HepG2 (cell line): ENCODE measurements at regions not wholly inside any gene's neighbourhood (a gene's known extent, or its start where the extent isn't known, plus 50 kb on each side); places are given as distances from the start of the nearest gene placed in this dataset.

Experiments
- ATAC-seq: fragments of 200-7000 bp; cut with Tn5 transposase; 3 replicates; pipeline ENCODE4 v1.9.1; 2020; ENCODE audit warnings: mild to moderate bottlenecking, moderate library complexity
- BruUV-seq: library from RNA; stranded (reverse); fragments of 400-500 nt; replicated peaks from 2 replicates; lab custom pipeline; 2021; lab: Mats Ljungman, UMichigan
- CTCF ChIA-PET: fragments of 300-600 bp; formaldehyde crosslinking; extraction: SDS; loops from one replicate; lab custom pipeline; 2021; ENCODE audit warnings: low total read pairs, inconsistent platforms, low intra/inter-chr PET ratio; lab: Yijun Ruan, JAX
- POLR2A ChIA-PET: fragments of 350-600 bp; sonication (Branson Sonifier 250); formaldehyde crosslinking; loops from one replicate; lab custom pipeline; 2020; ENCODE audit warnings: antibody characterized with exemption, inconsistent platforms; lab: Yijun Ruan, JAX
- DNase-seq: peaks from one replicate; pipeline ENCODE4 v3.0.0-alpha.2; 2015; ENCODE audit warnings: low spot score
- FAIRE-seq: peaks from 3 replicates; lab custom pipeline; 2011; peaks lifted over from hg19 to GRCh38; lab: Jason Lieb, UNC
- H2AFZ ChIP-seq: one replicate; pipeline ENCODE4 v1.6.1; 2011; ENCODE audit warnings: low read length, inconsistent platforms
- H3K27ac ChIP-seq: fragments of 300-600 bp; 3 replicates; pipeline ENCODE4 v1.8.0; 2011; ENCODE audit warnings: mixed run types, mild to moderate bottlenecking, mixed read lengths, low read length, inconsistent platforms; ENCODE audit not compliant: insufficient read depth; ENCODE audit errors: extremely low read length
- H3K27me3 ChIP-seq, 2 experiments: fragments of 200-600 bp in 1 of 2; 2 replicates in 1 of 2; 3 replicates in 1 of 2; pipeline versions ENCODE4 v1.6.0 to v1.8.0; 2011; ENCODE audit warnings: low read length in 2 of 2, mild to moderate bottlenecking in 2 of 2, moderate library complexity in 2 of 2, inconsistent platforms in 1 of 2; ENCODE audit not compliant: insufficient read depth in 2 of 2, control insufficient read depth in 1 of 2
- H3K36me3 ChIP-seq, 2 experiments: fragments of 200-600 bp in 1 of 2; replicated peaks in 1 of 2; 2 replicates in 1 of 2; 3 replicates in 1 of 2; pipeline versions ENCODE4 v1.5.1 to v1.8.0; 2011; ENCODE audit warnings: low read length in 2 of 2, inconsistent platforms in 1 of 2; ENCODE audit not compliant: insufficient read depth in 2 of 2, control insufficient read depth in 1 of 2
- H3K4me1 ChIP-seq: 2 replicates; pipeline ENCODE4 v1.5.1; 2012; ENCODE audit warnings: low read length, inconsistent platforms; ENCODE audit not compliant: insufficient read depth
- H3K4me2 ChIP-seq: 2 replicates; pipeline ENCODE4 v1.6.0; 2011; ENCODE audit warnings: low read depth, low read length, inconsistent platforms
- H3K4me3 ChIP-seq, 3 experiments: fragments of 200-600 bp in 1 of 3; sonication (generic), shearing (Covaris generic) in 1 of 3; replicated peaks in 1 of 3; 2 replicates each; pipeline ENCODE4 v1.5.1; 2011 to 2016; ENCODE audit warnings: low read length in 3 of 3, inconsistent platforms in 2 of 3, low read depth in 2 of 3, mild to moderate bottlenecking in 2 of 3, control low read depth in 1 of 3, mixed read lengths in 1 of 3; ENCODE audit not compliant: insufficient read depth in 1 of 3
- H3K79me2 ChIP-seq: one replicate; pipeline ENCODE4 v1.6.1; 2011; ENCODE audit warnings: low read length, inconsistent platforms; ENCODE audit not compliant: insufficient read depth
- H3K9ac ChIP-seq: 2 replicates; pipeline ENCODE4 v1.6.0; 2011; ENCODE audit warnings: mild to moderate bottlenecking, low read depth, low read length, inconsistent platforms; ENCODE audit not compliant: insufficient read depth
- H3K9me3 ChIP-seq: 2 replicates; pipeline ENCODE4 v1.5.1; 2012; ENCODE audit warnings: mild to moderate bottlenecking, low read length
- H4K20me1 ChIP-seq: 2 replicates; pipeline ENCODE4 v1.6.0; 2011; ENCODE audit warnings: inconsistent platforms, mild to moderate bottlenecking, low read length, moderate library complexity; ENCODE audit not compliant: insufficient read depth
- ATF1 ChIP-seq: IDR thresholded peaks from 2 replicates; pipeline ENCODE4 v1.6.1; 2016; ENCODE audit warnings: mild to moderate bottlenecking, control low read depth
- CBFB ChIP-seq: sonication (generic); formaldehyde crosslinking; IDR thresholded peaks from 2 replicates; pipeline ENCODE4 v1.4.0; 2020; ENCODE audit warnings: missing genetic modification reagents
- MEIS1 ChIP-seq: sonication (generic); formaldehyde crosslinking; IDR thresholded peaks from 2 replicates; pipeline ENCODE4 v1.9.0; 2021; ENCODE audit warnings: mild to moderate bottlenecking, missing genetic modification reagents, moderate library complexity, borderline replicate concordance
- NKX3-1 ChIP-seq: sonication (generic); formaldehyde crosslinking; IDR thresholded peaks from 2 replicates; pipeline ENCODE4 v1.5.0; 2020; ENCODE audit warnings: missing genetic modification reagents
- PHF8 ChIP-seq: sonication (generic); formaldehyde crosslinking; IDR thresholded peaks from 2 replicates; pipeline ENCODE4 v1.5.0; 2020; ENCODE audit warnings: missing genetic modification reagents
- TCF7L2 ChIP-seq: IDR thresholded peaks from 2 replicates; pipeline ENCODE4 v1.6.1; 2011; ENCODE audit warnings: mild to moderate bottlenecking, low read depth, low read length, moderate library complexity
- ZNF296 ChIP-seq: sonication (generic); formaldehyde crosslinking; conservative IDR thresholded peaks from 2 replicates; pipeline ENCODE4 v1.5.0; 2020; ENCODE audit warnings: mild to moderate bottlenecking, missing genetic modification reagents
- ZNF552 ChIP-seq: sonication (generic); formaldehyde crosslinking; IDR thresholded peaks from 2 replicates; pipeline ENCODE4 v1.9.0; 2022; ENCODE audit warnings: missing genetic modification reagents, mild to moderate bottlenecking, borderline replicate concordance
- ZNF598 ChIP-seq: sonication (generic); formaldehyde crosslinking; IDR thresholded peaks from 2 replicates; pipeline ENCODE4 v1.5.1; 2020; ENCODE audit warnings: mild to moderate bottlenecking, missing genetic modification reagents, borderline replicate concordance
- ZNF761 ChIP-seq: sonication (generic); formaldehyde crosslinking; conservative IDR thresholded peaks from 2 replicates; pipeline ENCODE4 v1.4.0; 2020; ENCODE audit warnings: mild to moderate bottlenecking, missing genetic modification reagents
- ZSCAN25 ChIP-seq: sonication (generic); formaldehyde crosslinking; IDR thresholded peaks from 2 replicates; pipeline ENCODE4 v1.8.0; 2022; ENCODE audit warnings: mild to moderate bottlenecking, missing genetic modification reagents
- WGBS: methylation state at CpG from one replicate; pipeline ENCODE4 v1.1.6; 2017; ENCODE audit warnings: low lambda C conversion rate; 5-methylcytosine and 5-hydroxymethylcytosine counted together
- in situ Hi-C: cut with HindIII; loops from 2 replicates; pipeline ENCODE4 v1.10.0; 2017; ENCODE audit warnings: low pct_unique_long_range_greater_than_20kb; ENCODE audit not compliant: extremely low pct_ligation_motif_present
- intact Hi-C: fragments of 100-400 bp; cut with micrococcal nuclease; formaldehyde crosslinking; loops from one replicate; pipeline ENCODE4 v1.10.0; 2022; ENCODE audit not compliant: unreplicated experiment
- TF ChIP-seq, protein P1 (sequence below), 2 experiments: sonication (generic) in 1 of 2; formaldehyde crosslinking in 1 of 2; IDR thresholded peaks; 2 replicates each; pipeline versions ENCODE4 v1.6.1 to v1.9.0; 2014 to 2022; ENCODE audit warnings: antibody characterized with exemption in 1 of 2, borderline replicate concordance in 1 of 2, inconsistent platforms in 1 of 2, low read depth in 1 of 2, missing genetic modification reagents in 1 of 2

DNA sequence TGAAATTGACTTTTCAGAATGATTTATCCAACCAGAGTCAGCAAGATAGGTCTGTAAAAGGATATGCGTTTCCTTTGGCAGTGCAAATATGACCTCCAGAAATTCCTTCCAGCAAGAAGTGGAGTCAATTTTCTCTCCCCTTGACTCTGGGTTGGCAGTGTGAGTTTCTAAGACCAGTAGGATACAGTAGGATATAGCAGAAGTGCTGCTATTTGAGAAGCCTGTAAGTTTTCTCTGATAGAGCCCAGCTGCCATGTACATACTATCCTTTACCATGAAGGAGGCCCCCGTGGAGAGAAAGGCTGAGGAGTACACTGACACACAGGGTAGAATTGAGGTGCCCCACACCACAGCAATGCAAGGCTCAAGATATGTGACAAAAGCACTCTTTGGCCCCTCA, 409.1 kb upstream of the PDZRN3 start:
- no peak for FAIRE-seq
- no peak overlapping the region for H3K4me2 ChIP-seq
- no peaks in the 10 kb centered on the region for H4K20me1 ChIP-seq
- BruUV-seq, result no TSS peak
- no peaks in the 10 kb centered on the region for H3K36me3 ChIP-seq
- CTCF ChIA-PET, result no interaction called here
- no peak overlapping the region for H3K27ac ChIP-seq
- ATAC-seq, result no peak
- POLR2A ChIA-PET, result no interaction called here
- intact Hi-C loops (no loop called here), in situ Hi-C loops (no loop called here)
- H3K79me2 ChIP-seq, result no peaks in the 10 kb centered on the region
- no peak for TF ChIP-seq ZNF552 (CRISPR knock-in tag)
- no peak for TF ChIP-seq NKX3-1 (CRISPR knock-in tag)
- TF ChIP-seq ZNF761 (CRISPR knock-in tag), result no peak
- no peak for TF ChIP-seq TCF7L2
- TF ChIP-seq ATF1 (CRISPR knock-in tag), result no peak
- TF ChIP-seq MEIS1 (CRISPR knock-in tag), result no peak
- no peak for TF ChIP-seq CBFB (CRISPR knock-in tag)
- TF ChIP-seq, all 625 proteins: peak for 0
- 3% methylated on average over 2 of the region's 2 CpGs for WGBS
- H3K9ac ChIP-seq, result no peak overlapping the region
- H2AFZ ChIP-seq, result no peak overlapping the region
- no peaks in the 10 kb centered on the region for H3K27me3 ChIP-seq
- H3K4me3 ChIP-seq, result no peak overlapping the region
- no peaks in the 10 kb centered on the region for H3K9me3 ChIP-seq
- H3K4me1 ChIP-seq, result no peaks in the 10 kb centered on the region
- no peak for DNase-seq

DNA sequence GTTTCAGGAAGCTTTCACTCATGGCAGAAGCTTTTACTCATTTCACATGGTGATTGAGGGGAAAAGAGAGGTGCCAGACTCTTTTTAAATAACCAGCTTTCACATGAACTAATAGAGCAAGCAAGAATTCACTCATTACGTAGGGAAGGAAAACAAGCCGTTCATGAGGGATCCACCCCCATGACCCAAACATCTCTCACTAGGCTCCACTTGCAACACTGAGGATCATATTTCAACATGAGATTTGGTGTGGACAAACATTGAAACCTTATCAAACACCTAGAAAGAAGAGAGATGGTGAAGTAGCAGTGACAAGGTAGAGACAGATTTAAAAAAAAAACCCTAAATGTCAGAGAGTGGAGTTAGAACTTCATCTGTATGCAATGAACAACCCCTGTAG, 408.6 kb upstream of the PDZRN3 start:
- Histone ChIP-seq H3K27ac (no peak overlapping the region), H3K27me3 (no peaks in the 10 kb centered on the region), H3K79me2 (no peaks in the 10 kb centered on the region), H3K9me3 (no peaks in the 10 kb centered on the region)
- no peak for ATAC-seq
- 18% methylated on average over 2 of the region's 2 CpGs for whole genome bisulfite sequencing
- TF ChIP-seq, protein P1, sequence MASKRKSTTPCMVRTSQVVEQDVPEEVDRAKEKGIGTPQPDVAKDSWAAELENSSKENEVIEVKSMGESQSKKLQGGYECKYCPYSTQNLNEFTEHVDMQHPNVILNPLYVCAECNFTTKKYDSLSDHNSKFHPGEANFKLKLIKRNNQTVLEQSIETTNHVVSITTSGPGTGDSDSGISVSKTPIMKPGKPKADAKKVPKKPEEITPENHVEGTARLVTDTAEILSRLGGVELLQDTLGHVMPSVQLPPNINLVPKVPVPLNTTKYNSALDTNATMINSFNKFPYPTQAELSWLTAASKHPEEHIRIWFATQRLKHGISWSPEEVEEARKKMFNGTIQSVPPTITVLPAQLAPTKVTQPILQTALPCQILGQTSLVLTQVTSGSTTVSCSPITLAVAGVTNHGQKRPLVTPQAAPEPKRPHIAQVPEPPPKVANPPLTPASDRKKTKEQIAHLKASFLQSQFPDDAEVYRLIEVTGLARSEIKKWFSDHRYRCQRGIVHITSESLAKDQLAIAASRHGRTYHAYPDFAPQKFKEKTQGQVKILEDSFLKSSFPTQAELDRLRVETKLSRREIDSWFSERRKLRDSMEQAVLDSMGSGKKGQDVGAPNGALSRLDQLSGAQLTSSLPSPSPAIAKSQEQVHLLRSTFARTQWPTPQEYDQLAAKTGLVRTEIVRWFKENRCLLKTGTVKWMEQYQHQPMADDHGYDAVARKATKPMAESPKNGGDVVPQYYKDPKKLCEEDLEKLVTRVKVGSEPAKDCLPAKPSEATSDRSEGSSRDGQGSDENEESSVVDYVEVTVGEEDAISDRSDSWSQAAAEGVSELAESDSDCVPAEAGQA (IDR thresholded peaks at IDR 0.05; ENCODE audit: low read depth), result no peak
- TF ChIP-seq, protein P1 (CRISPR knock-in tag; IDR thresholded peaks at IDR 0.05; ENCODE audit: borderline replicate concordance), result no peak
- TF ChIP-seq ZNF598 (CRISPR knock-in tag), result no peak
- TF ChIP-seq ZNF296 (CRISPR knock-in tag), result no peak
- no peak for TF ChIP-seq PHF8 (CRISPR knock-in tag)
- no peak for TF ChIP-seq ZSCAN25
- TF ChIP-seq, all 625 proteins: peak for 0
- DNase-seq (no peak), FAIRE-seq (no peak)
- ChIA-PET POLR2A (no interaction called here), CTCF (no interaction called here)
- Histone ChIP-seq H3K9ac (no peak overlapping the region), H3K4me2 (no peak overlapping the region), H3K4me1 (no peaks in the 10 kb centered on the region), H3K4me3 (no peak overlapping the region), H3K36me3 (no peaks in the 10 kb centered on the region), H2AFZ (no peak overlapping the region), H4K20me1 (no peaks in the 10 kb centered on the region)
- intact Hi-C loops (no loop called here), in situ Hi-C loops (no loop called here)
- BruUV-seq, result no TSS peak
